Prostate gland (tissue), 2 donors: ENCODE measurements at regions not wholly inside any gene's neighbourhood (a gene's known extent, or its start where the extent isn't known, plus 50 kb on each side); places are given as distances from the start of the nearest gene placed in this dataset.

Experiments
- CTCF ChIP-seq, 4 experiments: fragments of 200-600 bp in 2 of 4; fragments of 450-650 bp in 2 of 4; sonication (generic) in 2 of 4; IDR thresholded peaks; 1 replicate in 3 of 4; 2 replicates in 1 of 4; pipeline ENCODE4 v1.5.1; 2016 to 2019; ENCODE audit warnings: antibody characterized with exemption in 4 of 4, mild to moderate bottlenecking in 2 of 4, moderate library complexity in 2 of 4
- POLR2A ChIP-seq: fragments of 450-650 bp; IDR thresholded peaks from one replicate; pipeline ENCODE4 v1.6.1; 2016; ENCODE audit warnings: antibody characterized with exemption, mild to moderate bottlenecking
- POLR2AphosphoS5 ChIP-seq: sonication (generic); formaldehyde crosslinking; IDR thresholded peaks from one replicate; pipeline ENCODE4 v1.6.1; 2017; ENCODE audit warnings: antibody characterized with exemption

- TF ChIP-seq POLR2AphosphoS5, result no peak
- TF ChIP-seq POLR2A, result no peak
- no peak for TF ChIP-seq CTCF (IDR thresholded peaks at IDR 0.05)
Measured at GRCh38 chr10:108422286-108422685, 1257.8 kb upstream of the SORCS1 start.
